Lower leg skin (tissue), 4 donors: ENCODE measurements at regions not wholly inside any gene's neighbourhood (a gene's known extent, or its start where the extent isn't known, plus 50 kb on each side); places are given as distances from the start of the nearest gene placed in this dataset.

Experiments used
- DNase-seq, 2 donors: peaks; one replicate each; pipeline ENCODE4 v3.0.0-alpha.2; 2019; ENCODE audit warnings: low spot score in 2 of 2
- H3K4me3 ChIP-seq: fragments of 200-600 bp; sonication (generic); 2 replicates; pipeline ENCODE4 v1.5.1; 2017; ENCODE audit warnings: mild to moderate bottlenecking, low read depth; ENCODE audit not compliant: poor library complexity, severe bottlenecking
- CTCF ChIP-seq, 3 donors: fragments of 450-650 bp; IDR thresholded peaks; one replicate each; pipeline ENCODE4 v1.5.1; 2016; ENCODE audit warnings: antibody characterized with exemption in 3 of 3, mild to moderate bottlenecking in 3 of 3, moderate library complexity in 2 of 3
- POLR2A ChIP-seq, 2 donors: fragments of 450-650 bp; IDR thresholded peaks; one replicate each; pipeline ENCODE4 v1.6.1; 2016 to 2017; ENCODE audit warnings: antibody characterized with exemption in 2 of 2, mild to moderate bottlenecking in 1 of 2, moderate library complexity in 1 of 2
- WGBS, 2 donors: methylation state at CpG; one replicate each; pipeline ENCODE4 v1.1.5; 2018; 5-methylcytosine and 5-hydroxymethylcytosine counted together
- intact Hi-C: fragments of 100-400 bp; cut with DNase I; formaldehyde crosslinking; loops from one replicate; pipeline ENCODE4 v1.15.0; 2023; ENCODE audit warnings: low total_unique reads

- no peak for DNase-seq
- intact Hi-C loops = no loop called here
- H3K4me3 ChIP-seq = no peak overlapping the region
- TF ChIP-seq POLR2A (IDR thresholded peaks at IDR 0.05) (no peak), CTCF (IDR thresholded peaks at IDR 0.05) (no peak)
These were observed 117.6 kb downstream of the MAGEB17 start for GRCh38 chrX:16284842-16285241.

- TF ChIP-seq POLR2A (IDR thresholded peaks at IDR 0.05) (no peak), CTCF (IDR thresholded peaks at IDR 0.05) (no peak)
These were observed 123.7 kb downstream of the MAGEB17 start for GRCh38 chrX:16290997-16291396.

GRCh38 chrX:16300831-16301230, 133.6 kb downstream of the MAGEB17 start:
- no peak for TF ChIP-seq CTCF (IDR thresholded peaks at IDR 0.05)
- TF ChIP-seq POLR2A (IDR thresholded peaks at IDR 0.05) = no peak
- WGBS, 2 donors = 76 to 85% methylated on average over 2 of the region's 2 CpGs

More at GRCh38 chrX:16290997-16291396, 123.7 kb downstream of the MAGEB17 start:
- H3K4me3 ChIP-seq = no peak overlapping the region
- no peak for DNase-seq
- 84 to 91% methylated on average over 1 of the region's 1 CpG for WGBS, 2 donors
- intact Hi-C loops = no loop called here

GRCh38 chrX:16304751-16305150, 137.5 kb downstream of the MAGEB17 start:
- no peak for DNase-seq
- intact Hi-C loops = no loop called here

More at GRCh38 chrX:16300831-16301230, 133.6 kb downstream of the MAGEB17 start:
- no peak overlapping the region for H3K4me3 ChIP-seq
- intact Hi-C loops = no loop called here
- no peak for DNase-seq

GRCh38 chrX:16305187-16305586, 137.9 kb downstream of the MAGEB17 start:
- DNase-seq = no peak
- no peak overlapping the region for H3K4me3 ChIP-seq
- TF ChIP-seq POLR2A (IDR thresholded peaks at IDR 0.05) = no peak
- no peak for TF ChIP-seq CTCF (IDR thresholded peaks at IDR 0.05)
- intact Hi-C loops = no loop called here
- WGBS, 2 donors = 77% methylated on average over 2 of the region's 2 CpGs

More at GRCh38 chrX:16304751-16305150, 137.5 kb downstream of the MAGEB17 start:
- TF ChIP-seq POLR2A (IDR thresholded peaks at IDR 0.05) (no peak), CTCF (IDR thresholded peaks at IDR 0.05) (no peak)
- WGBS, 2 donors = 66 to 81% methylated on average over 5 of the region's 5 CpGs
- H3K4me3 ChIP-seq = no peak overlapping the region

GRCh38 chrX:16307950-16308349, 140.7 kb downstream of the MAGEB17 start:
- WGBS, 2 donors = 64 to 81% methylated on average over 2 of the region's 2 CpGs
- no peak for DNase-seq
- intact Hi-C loops = no loop called here
- TF ChIP-seq POLR2A (IDR thresholded peaks at IDR 0.05) (no peak), CTCF (IDR thresholded peaks at IDR 0.05) (no peak)
- H3K4me3 ChIP-seq = no peak overlapping the region
